Gastrocnemius medialis (tissue), 4 donors: ENCODE measurements at regions not wholly inside any gene's neighbourhood (a gene's known extent, or its start where the extent isn't known, plus 50 kb on each side); places are given as distances from the start of the nearest gene placed in this dataset.

Experiments
- CTCF ChIP-seq, 5 experiments: fragments of 450-650 bp in 3 of 5; fragments of 200-600 bp in 2 of 5; sonication (generic) in 2 of 5; IDR thresholded peaks in 4 of 5; conservative IDR thresholded peaks in 1 of 5; 1 replicate in 4 of 5; 2 replicates in 1 of 5; pipeline ENCODE4 v1.5.1; 2016 to 2019; ENCODE audit warnings: antibody characterized with exemption in 5 of 5, mild to moderate bottlenecking in 3 of 5, moderate library complexity in 3 of 5
- POLR2A ChIP-seq, 2 donors: fragments of 450-650 bp; IDR thresholded peaks; one replicate each; pipeline ENCODE4 v1.6.1; 2017; ENCODE audit warnings: antibody characterized with exemption in 2 of 2, mild to moderate bottlenecking in 2 of 2, moderate library complexity in 2 of 2

- TF ChIP-seq CTCF (IDR thresholded peaks at IDR 0.05 in 4 of 5, conservative IDR thresholded peaks at IDR 0.05 in 1 of 5), result no peak
- no peak for TF ChIP-seq POLR2A (IDR thresholded peaks at IDR 0.05)
These were observed 89.8 kb upstream of the RTL6 start for GRCh38 chr22:44587737-44588310.
